ENCODE measurements at regions not wholly inside any gene's neighbourhood (a gene's known extent, or its start where the extent isn't known, plus 50 kb on each side); places are given as distances from the start of the nearest gene placed in this dataset.
"Not testable (repeated sequence)": the region's sequence is repeated elsewhere in the genome, so short reads cannot be mapped to it uniquely, and the experiment has no call there.

DNA sequence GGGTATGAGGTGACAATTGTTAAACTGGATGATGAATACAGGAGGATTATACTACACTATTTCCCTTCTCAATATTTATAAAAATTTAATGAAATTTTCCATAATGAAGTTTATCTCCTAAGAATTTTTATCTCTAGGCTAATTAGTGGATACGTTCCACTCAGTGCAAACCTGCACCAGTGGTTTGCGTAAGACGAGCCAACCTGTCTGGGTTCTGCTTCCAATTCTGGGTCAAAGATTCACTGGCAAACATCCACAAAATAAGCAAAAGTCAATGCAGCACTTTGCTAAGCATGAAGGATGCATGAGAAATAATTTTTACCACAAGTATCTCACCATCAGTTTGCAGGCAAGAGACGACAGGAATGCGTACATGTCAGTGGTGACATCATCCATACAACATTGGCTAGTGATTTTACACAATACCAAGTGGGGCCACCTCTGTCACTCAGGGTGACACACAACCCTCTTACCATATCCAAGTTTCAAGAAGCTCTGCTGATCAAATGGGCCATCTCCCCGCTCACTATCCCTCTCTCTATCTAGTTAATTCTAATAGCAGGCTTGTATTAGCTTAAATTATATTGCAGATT is 51.7 kb downstream of the FAM50B start:
- no peak for DNase-seq

DNA sequence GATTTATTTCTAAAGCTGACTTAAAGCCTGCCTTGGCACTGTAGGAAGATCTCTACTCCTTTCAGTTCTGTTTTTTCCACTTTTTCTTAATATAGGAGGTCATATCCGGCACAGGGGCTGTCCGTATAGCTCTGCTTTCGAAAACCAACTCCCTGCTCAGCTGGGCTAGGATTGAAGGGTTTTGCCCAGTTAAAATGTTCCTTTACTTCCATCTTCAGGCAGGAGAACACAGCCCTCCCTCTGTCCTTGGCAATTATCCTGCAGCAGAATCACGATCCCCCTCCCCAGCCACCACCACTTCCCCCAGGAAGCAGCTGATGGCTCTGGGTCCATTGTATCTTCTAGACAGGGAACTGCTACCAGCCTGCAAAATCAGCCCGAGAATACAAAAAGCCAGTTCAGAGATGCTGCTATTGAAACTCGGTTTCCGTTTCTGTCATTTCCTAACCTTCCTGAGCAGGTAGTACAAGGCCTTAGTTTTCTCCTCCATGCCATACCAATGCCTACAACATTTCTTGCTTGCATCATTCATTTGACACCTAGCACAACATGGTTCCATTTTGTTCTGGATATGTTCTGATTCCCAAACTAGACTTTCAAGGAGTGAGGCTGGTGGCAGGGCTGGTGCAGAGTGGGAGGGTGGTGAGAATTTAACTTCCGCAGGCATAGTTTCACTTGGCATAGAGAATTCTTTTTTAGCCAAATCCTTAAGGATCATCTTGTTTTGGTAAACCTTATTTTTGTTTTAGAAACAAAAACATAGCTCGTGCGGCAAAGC is 53.9 kb downstream of the FAM50B start:
- DNase-seq, result no peak

DNA sequence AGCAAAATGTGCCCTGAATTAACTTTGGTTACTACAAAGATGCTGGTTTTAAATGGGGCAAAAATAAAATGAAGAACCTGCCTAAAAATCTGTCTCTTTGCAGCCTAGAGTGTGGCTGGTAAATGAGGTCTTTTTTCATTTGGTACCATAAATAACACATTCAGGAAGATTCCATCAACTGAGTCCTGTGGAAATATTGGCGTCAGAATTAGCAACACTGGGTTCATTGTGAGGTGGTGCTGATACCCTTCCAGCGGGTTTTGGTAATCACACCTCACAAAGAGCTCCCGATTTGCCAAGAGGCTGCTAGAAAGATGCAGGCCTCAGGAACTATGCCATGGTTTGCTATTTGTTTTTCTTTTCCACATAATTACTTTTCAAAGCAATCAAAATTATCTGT is 55.3 kb downstream of the FAM50B start:
- DNase-seq, result no peak

DNA sequence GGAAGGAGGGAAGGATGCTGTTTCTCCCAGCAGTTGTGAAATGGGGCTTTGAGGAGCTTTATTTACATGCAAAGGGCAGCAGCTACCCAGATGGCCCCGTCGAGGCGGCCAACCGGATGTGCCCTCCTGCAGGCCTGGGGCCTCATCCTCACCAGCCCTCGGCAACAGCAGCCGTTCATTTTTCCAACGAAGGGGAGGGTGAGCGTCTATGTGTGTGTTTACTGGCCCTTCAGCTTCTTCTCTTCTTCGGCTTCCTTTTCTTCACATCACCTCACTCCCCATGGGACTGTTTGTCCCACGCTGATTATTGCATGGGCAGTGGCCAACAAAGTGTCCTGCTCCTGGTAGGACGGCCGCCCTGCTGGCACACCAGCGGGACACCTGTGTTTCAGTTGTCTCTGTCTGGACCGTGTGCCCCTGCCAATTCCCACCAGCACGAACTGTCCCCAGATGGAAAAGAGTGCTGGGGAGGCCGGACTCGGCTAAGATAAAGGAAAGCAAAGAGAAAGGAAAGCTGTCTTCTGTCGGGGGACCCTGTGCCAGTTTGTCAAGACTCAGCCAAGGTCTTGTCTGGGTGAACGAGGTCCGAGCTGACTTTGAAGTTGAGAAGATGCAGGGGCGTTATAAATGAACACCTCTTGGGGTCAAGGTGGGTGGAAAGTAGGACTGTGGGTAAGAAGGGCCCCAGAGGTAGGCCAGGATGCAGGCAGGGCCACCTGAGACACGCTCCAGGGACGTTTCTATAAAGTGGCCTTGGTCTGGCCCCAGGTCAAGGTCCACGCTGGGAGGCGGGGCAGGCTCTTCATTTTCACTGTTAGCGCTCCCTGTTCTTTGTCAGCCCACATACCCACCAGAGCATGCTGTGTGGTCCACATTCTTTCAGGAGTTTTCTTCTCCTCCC is 57.0 kb downstream of the FAM50B start:
- DNase-seq, result no peak

DNA sequence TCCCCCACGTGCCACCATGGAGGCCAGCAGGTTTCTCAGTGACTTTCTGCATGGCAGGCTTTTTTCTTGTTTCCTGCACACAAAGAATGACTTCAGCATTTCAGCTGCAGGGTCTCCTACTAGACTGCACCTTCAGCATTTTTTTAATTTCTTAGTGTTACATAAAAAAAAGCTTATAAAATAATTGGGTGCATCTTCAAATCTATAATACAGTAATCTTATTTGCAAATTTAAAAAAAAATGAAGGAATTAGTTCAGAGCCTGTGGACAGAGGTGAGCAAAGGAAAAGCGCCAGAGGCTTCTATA is 57.6 kb downstream of the FAM50B start:
- DNase-seq, result no peak

DNA sequence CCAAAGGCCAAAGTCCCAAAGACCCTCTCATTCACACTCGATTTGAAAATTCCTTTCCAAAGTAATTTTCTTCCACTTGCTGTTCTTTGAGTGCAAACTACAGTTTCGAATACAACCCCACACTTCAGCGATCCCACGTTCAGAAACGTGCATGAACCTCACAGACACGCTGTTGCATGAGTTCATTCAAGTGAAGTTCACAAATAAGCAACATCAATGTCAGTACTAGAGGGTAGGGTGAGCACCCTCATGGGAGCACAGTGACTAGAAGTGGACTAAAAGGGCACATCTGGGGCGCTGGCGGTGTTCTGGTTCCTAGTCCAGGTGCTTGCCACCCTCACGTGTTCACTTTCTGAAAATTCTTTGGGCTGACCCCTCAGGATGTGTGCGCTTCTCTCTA is 59.0 kb downstream of the FAM50B start:
- DNase-seq, result no peak

DNA sequence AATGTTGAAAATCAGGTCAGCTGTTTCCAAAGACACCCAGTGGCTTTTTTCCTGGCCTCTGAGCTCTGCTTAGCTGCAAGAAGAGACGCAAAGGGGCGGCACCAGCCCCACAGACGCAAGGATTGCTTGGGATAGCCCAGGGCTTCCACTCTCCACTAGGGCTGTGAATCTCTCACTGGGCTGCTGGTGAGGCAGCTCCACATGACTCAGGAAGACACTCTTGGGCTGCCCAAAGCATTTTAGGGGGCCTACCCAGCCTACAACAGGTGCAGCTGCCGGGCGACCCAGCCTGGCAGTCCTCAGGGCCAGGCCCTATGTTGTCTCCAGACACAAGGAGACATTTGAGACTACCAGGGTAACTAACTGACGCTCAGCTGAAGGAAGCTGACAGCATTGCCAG is 59.8 kb downstream of the FAM50B start:
- DNase-seq, result no peak

DNA sequence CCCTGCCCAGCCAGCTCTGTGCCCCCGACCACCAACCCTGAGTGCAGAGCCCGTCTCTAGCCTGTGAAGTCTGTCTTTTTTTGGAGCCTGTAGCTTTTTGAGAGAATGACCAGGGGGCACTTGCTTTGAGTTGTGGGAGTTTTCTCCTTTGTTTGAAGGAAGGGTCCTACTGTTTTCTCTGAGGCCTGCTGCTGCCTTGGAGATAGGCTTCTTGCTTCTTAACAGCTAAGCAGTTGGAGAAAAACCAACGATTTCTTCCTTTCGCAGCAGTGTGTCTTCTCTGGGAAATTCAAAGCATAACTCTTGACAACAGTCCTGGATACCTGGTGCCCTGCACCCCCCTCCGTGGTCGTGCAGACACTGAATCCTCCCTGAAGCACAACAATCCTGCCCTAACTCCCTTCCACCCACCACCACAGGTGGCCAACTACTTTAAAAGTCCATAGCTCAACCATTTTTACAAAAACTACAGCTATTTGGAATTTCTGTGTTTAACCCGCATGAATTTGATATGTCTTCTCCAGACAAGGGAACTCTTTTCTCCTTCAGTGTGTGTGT is 61.0 kb downstream of the FAM50B start:
- DNase-seq, result no peak

DNA sequence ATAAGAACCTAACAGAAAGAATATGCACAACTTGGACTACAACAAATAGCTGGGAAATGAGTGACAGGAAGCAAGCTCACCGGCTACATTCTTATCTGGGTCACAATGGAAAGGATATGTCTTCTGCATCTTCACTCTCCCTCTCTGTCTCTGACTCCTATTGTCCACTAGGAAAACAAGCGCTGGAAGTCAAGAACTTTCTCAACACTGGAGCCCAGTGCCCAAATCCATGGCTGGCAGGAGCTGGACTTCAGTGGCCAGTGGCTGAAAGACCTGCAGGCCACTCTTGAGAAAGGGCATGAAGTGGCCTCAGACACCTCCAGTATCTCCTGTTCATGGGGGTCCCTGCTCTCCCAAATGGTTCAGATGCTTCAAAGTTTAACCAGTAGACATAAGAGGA is 62.0 kb downstream of the FAM50B start:
- no peak for DNase-seq

DNA sequence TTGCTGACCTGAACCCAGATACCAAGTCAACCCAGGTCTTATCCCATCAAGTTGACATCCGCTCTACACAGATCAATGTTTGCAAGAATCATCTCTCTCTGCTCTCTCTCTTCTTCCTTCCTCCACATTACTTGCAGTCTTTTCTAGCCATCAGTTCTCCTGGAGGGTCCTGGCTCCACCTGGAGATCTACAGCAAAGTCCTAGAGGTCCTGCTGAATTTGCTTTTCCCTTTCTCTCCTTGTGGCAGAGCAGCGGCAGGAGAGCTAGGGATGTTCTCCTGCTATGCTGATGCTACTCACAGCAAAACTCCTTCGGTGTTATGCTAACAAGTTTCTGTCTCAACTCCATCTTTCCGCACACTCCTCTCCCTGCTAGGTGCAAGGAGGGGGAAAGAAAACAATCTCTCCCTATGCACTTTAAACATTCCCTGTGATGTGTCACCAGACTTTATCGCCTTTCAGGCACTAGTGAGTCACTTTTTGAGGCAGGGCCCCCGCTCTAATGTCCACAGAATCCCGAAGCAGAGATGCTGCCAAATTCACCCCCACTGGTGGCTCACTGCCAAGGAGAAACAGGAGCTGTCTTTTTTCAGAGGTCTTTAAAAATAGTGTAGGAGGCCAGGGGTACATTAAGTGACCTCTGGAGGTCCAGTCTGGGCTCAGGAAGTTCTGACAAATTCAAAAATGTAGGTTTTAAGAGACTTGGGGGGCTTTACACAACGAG is 62.6 kb downstream of the FAM50B start:
- DNase-seq, result no peak

DNA sequence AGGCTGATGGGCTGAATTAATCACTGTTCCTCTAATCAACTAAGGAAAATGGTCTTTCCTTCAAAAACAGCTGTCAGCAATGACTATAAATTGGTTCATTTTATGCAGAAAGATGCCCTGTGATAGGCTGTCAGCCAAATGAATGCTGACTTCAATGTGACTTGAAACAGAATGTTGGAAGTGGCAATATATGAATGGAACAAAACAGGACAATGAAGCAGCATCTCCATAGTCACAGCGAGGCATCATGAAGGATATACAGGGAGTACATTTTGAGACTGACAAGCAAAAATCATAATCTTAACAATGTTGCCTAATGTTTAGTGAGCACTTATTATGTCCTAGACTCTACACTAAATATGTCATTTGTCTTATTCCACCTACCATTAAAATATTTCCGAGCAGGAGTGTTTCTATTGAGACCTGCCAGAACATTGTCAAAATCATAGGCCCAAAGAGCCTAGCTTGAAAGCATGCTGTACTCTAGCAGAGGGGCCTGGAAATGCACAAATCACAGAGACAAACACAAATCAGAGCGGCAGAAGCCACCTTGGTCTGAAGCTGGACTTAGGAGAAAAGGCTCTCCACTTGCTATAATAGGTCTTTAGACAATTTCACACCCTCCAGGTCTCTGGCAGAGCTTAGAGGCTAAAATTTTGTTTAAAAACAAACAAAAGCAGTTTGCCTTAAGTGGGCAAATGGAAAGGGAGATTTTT is 63.3 kb downstream of the FAM50B start:
- DNase-seq, result no peak

DNA sequence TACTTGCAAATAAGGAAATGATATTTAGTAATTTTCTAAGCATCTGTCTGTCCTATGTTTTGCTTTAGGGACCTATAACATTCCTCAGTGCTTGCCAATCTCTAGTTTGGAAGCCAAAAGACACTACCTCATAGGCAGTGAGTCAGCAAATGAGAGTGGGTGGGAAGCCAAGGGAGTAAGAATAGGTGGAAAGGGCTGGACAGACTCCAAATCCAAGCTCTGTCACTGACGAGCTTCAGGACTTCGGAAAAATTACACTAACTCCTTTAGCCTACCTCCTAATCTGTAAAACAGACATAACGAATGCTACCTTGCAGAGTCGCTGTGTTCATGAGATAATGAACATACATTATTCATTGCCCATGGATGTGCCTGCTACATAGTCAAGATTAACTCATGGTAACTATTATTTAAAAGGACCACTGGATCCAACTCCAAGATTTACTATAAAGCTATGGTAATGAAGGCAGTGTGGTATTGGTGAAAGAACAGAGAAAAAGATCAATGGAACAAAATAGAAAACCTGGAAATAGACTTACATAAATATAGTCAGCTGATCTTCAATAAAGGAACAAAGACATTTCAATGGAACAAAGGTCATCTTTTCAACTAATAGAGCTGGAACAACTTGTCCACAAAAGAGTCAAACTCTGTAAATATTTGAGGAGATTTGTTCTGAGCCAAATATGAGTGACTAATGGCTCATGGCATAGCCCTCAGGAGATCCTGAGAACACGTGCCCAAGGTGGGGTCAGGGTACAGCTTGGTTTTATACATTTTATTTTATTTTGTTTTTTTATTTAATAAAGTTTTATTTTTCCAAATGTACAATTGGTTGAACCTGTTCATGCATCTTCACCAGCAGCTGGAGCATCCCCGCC is 64.1 kb downstream of the FAM50B start:
- no peak for DNase-seq

DNA sequence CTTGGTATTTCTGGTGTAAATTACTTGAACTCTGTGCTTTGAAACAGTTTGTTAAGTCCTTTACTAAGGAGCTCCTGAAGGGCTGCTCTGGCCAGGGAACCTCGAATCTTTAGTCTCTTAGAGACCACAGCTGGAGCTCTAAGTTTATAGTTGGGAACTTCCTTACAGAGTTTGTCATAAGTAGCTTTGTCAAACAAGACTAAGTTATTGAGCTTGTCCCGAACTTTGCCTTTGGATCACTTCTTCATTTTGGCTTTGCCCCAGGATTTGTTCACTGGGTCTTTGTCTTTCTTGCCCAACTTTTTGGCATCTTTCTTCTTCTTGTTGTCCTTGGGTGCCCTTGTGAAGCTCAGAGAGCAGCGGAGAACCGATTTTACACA is 64.8 kb downstream of the FAM50B start:
- DNase-seq, result no peak

DNA sequence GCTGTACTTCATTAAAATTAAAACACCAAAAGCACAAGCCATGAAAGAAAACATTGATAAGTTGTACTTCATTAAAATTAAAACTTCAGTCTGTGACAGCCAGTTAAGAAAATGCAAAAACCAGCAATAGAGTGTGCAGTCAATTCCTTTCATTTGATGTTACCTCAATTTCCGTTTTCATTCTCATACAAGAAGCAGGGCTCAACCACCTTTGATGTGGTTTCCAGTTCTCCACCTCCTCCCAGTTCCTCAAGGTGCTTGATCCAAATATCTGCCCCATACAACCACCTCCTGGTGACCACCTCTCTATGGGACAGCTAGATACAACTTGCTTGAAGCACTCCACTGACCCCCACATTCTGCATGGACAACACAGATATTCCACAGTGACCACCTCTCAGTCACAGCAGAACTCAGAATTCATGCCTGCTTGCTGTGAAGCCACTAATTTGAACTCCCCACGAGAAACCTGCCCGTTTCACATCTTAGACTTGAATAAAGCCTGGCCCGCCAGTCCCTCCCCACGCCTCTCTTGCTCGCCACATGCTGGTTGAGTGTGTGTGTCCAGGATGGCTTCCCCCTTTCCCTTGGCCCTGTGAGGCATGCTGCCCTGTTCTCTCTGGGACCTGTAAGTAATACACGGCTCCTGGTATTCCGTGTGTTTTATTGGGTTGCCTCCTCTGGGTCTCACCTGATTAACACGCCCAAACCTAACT is 66.1 kb downstream of the FAM50B start:
- DNase-seq, result peak in 1 of 2 experiments; percentile 12

DNA sequence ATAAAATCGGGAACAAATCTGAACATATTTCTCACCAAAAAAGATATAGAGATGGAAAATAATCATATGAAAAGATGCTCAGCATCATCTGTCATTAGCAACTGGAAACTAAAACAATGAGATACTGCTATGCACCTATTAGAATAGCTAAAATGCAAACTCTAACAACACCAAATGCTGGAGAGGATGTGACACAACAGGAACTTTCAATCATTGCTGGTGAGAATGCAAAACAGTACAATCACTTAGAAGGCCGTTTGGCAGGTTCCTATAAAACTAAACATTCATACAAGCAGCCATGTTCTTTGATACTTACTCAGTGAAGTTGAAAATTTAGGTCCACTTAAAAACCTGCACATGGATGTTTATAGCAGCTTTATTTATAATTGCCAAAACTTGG is 67.0 kb downstream of the FAM50B start:
- DNase-seq, result no peak

DNA sequence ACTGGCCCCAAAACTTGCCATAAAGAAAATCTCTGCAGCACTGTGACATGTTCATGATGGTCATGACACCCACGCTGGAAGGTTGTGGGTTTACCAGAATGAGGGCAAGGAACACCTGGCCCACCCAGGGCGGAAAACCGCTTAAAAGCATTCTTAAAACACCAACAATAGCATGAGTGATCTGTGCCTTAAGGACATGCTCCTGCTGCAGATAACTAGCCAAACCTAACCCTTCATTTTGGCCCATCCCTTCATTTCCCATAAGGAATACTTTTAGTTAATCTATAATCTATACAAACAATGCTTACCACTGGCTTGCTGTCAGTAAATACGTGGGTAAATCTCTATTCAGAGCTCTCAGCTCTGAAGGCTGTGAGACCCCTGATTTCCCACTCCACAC is 67.6 kb downstream of the FAM50B start:
- DNase-seq, result not testable (repeated sequence)

DNA sequence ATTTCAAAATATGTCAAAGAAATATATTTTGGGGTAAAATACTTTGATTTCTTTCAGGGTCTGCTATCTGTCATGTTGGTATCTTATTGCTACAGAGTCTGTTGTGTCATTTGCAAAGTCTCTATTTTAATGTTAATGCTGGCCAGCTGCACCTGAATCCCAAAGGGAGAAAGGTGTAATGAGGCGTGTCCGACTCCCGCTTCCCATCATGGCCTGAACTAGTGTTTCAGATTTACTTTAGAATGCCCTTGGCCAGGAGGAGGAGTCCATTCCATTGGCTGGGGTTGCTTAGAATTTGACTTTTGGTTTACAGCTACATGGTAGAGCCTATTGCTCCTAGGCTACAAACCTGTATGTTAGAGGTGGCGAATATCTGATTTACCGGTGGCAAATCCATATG is 69.3 kb downstream of the FAM50B start:
- no peak for DNase-seq

DNA sequence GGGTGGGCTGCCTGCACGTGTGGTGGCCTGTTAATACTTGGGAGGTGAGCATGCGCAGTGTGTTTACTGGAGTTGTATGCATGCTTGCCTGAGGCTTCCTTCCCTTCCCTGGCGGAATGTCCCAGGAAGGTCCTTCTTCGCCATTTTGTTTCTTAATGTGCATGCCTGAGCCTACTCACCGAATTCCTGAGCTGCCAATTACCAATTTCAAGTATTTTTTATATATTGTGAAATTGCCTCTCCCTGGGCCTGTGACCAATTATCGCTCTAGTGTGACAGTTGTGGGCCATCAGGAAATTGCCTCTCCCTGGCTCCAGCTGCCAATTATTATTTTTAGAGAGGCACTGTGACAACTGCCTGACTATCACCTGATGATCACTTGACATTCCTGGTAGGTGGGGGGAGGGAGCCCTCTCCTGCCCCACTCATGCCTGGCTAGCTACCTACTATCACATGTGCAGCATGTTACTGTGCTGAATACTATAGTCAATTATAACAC is 70.0 kb downstream of the FAM50B start:
- DNase-seq, result no peak

DNA sequence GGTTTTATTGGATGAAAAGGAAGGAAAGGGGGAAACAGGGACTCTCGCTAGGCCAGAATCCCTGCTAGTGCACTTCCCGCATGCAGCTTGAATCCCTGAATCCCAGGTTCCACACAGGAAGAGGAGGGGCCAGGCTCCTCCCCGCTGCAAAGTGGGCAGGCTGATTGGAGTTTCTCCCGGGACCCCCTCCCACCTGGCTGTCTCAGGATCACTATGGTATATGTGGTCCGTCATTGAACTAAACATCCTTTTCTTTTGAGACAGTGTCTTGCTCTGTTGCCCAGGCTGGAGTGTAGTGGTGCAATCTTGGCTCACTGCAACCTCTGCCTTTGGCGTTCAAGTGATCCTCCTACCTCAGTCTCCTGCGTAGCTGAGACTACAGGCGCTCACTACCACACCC is 70.7 kb downstream of the FAM50B start:
- no peak for DNase-seq

DNA sequence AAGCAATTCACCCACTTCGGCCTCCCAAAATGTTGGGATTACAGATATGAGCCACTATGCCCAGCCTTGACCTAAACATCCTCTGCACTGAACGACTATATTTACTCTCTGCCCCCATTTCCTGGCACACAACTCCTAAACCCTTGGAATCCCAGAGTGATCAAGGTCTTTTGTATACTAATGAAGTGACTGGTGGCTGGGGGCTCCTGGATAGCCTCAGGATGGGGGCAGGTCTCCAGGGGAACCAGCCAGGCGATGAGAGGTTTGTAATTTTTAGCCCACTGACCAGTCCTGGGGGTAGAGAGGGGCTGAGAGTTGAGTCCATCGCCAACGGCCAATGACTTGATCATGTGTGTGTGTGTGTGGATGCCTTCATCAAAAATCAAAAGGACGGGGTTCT is 71.1 kb downstream of the FAM50B start:
- no peak for DNase-seq

Data from stimulated activated CD4-positive, alpha-beta T cell treated with anti-CD3 and anti-CD28 coated beads, Interleukin-4, amount 100 ng/mL, for 4 hours (primary cell).